Erythroblast (primary cell): ENCODE measurements at regions not wholly inside any gene's neighbourhood (a gene's known extent, or its start where the extent isn't known, plus 50 kb on each side); places are given as distances from the start of the nearest gene placed in this dataset.

Experiments used
- GATA1 ChIP-seq: IDR thresholded peaks from 2 replicates; pipeline ENCODE4 v1.6.1; 2011; ENCODE audit warnings: low read depth, mild to moderate bottlenecking, control low read depth, low read length, moderate library complexity
- POLR2A ChIP-seq: IDR thresholded peaks from 2 replicates; pipeline ENCODE4 v1.6.1; 2011; ENCODE audit warnings: mild to moderate bottlenecking, low read length

DNA sequence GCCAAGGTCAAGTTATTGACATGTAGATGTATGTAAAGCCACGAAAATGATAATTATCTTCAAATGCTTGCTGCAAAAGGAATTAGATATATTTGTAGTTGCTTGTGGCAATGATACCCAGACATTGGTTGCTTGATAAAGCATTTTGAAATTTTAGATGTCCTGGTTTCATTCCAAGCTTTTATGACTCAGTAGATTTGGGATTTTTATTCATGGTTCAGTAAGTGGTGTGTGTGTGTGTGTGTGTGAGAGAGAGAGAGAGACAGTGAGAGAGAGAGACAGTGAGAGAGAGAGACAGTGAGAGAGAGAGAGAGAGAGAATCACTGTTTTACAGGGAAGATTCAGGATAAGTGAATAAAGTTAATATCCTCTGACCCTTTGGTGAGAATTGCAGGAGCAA lies 498.2 kb upstream of the C1orf87 start:
- TF ChIP-seq POLR2A (no peak), GATA1 (no peak)
